Kidney (tissue), 13 donors: ENCODE measurements at regions not wholly inside any gene's neighbourhood (a gene's known extent, or its start where the extent isn't known, plus 50 kb on each side); places are given as distances from the start of the nearest gene placed in this dataset.

Experiments used
- DNase-seq, 5 donors: peaks; one replicate each; pipeline ENCODE4 v3.0.0-alpha.2; 2013 to 2020
- FAIRE-seq: peaks from 2 replicates; lab custom pipeline; 2012; peaks lifted over from hg19 to GRCh38; lab: Jason Lieb, UNC
- H3K27ac ChIP-seq, 2 donors: one replicate each; pipeline ENCODE4 v1.7.0; 2013; ENCODE audit warnings: low read depth in 2 of 2, low read length in 2 of 2, inconsistent platforms in 1 of 2
- H3K27me3 ChIP-seq: one replicate; pipeline ENCODE4 v1.7.1; 2013; ENCODE audit warnings: low read length, inconsistent platforms; ENCODE audit not compliant: control insufficient read depth, insufficient read depth
- H3K36me3 ChIP-seq, 3 donors: one replicate each; pipeline versions ENCODE4 v1.7.0 to v1.7.1; 2013; ENCODE audit warnings: low read length in 3 of 3, control low read depth in 1 of 3, inconsistent platforms in 1 of 3; ENCODE audit not compliant: insufficient read depth in 3 of 3, control insufficient read depth in 2 of 3
- H3K4me1 ChIP-seq, 3 donors: one replicate each; pipeline versions ENCODE4 v1.7.0 to v1.7.1; 2013; ENCODE audit warnings: low read length in 3 of 3, inconsistent platforms in 1 of 3, low read depth in 1 of 3; ENCODE audit not compliant: control insufficient read depth in 2 of 3, insufficient read depth in 2 of 3
- H3K4me3 ChIP-seq, 3 donors: one replicate each; pipeline versions ENCODE4 v1.7.0 to v1.8.1; 2013; ENCODE audit warnings: low read length in 3 of 3, control low read depth in 1 of 3, inconsistent platforms in 1 of 3
- H3K9ac ChIP-seq, 3 donors: one replicate each; pipeline versions ENCODE4 v1.7.0 to v1.7.1; 2013; ENCODE audit warnings: low read length in 3 of 3, control low read depth in 1 of 3, inconsistent platforms in 1 of 3
- H3K9me3 ChIP-seq, 3 donors: one replicate each; pipeline versions ENCODE4 v1.7.0 to v1.7.1; 2013; ENCODE audit warnings: low read length in 3 of 3, control low read depth in 1 of 3, inconsistent platforms in 1 of 3; ENCODE audit not compliant: control insufficient read depth in 2 of 3, insufficient read depth in 1 of 3
- CTCF ChIP-seq: IDR thresholded peaks from 3 replicates; pipeline ENCODE4 v1.5.1; 2012; ENCODE audit warnings: mild to moderate bottlenecking, moderate library complexity, borderline replicate concordance; ENCODE audit not compliant: insufficient read depth; ENCODE audit errors: extremely low read depth
- intact Hi-C: fragments of 100-400 bp; cut with DNase I; formaldehyde crosslinking; loops from one replicate; pipeline ENCODE4 v1.11.1; 2022
- donor health status: control.
- donor health status: control.
- donor health status: control.
- donor health status: control.
- donor health status: control.
- donor health status: DM: yes; HTN: yes; CAD: no.
- donor health status: Normal renal cell carcinoma (clear cell type).

GRCh38 chr16:73361061-73361460, 313.1 kb upstream of the ZFHX3 start:
- Histone ChIP-seq H3K9me3 (no peaks in the 10 kb centered on the region), H3K9ac (no peak overlapping the region), H3K4me1 (no peaks in the 10 kb centered on the region), H3K4me3 (no peak overlapping the region), H3K27ac (no peak overlapping the region), H3K27me3 (no peaks in the 10 kb centered on the region), H3K36me3 (no peaks in the 10 kb centered on the region)
- intact Hi-C loops: no loop called here
- no peak for TF ChIP-seq CTCF
- FAIRE-seq: no peak
- no peak for DNase-seq

GRCh38 chr16:73356401-73357079, 308.6 kb upstream of the ZFHX3 start:
- no peak for FAIRE-seq
- TF ChIP-seq CTCF: no peak

GRCh38 chr16:73355981-73356380, 308.1 kb upstream of the ZFHX3 start:
- no peak overlapping the region for H3K4me3 ChIP-seq
- FAIRE-seq: no peak
- no peaks in the 10 kb centered on the region for H3K4me1 ChIP-seq
- no peaks in the 10 kb centered on the region for H3K9me3 ChIP-seq
- H3K27ac ChIP-seq: no peak overlapping the region
- H3K36me3 ChIP-seq: no peaks in the 10 kb centered on the region
- H3K9ac ChIP-seq: no peak overlapping the region
- TF ChIP-seq CTCF: no peak
- DNase-seq: no peak
- intact Hi-C loops: no loop called here
- no peaks in the 10 kb centered on the region for H3K27me3 ChIP-seq

More at GRCh38 chr16:73356401-73357079, 308.6 kb upstream of the ZFHX3 start:
- DNase-seq: no peak
- Histone ChIP-seq H3K9me3 (no peaks in the 10 kb centered on the region), H3K4me3 (no peak overlapping the region), H3K27me3 (no peaks in the 10 kb centered on the region), H3K27ac (no peak overlapping the region), H3K36me3 (no peaks in the 10 kb centered on the region), H3K4me1 (no peaks in the 10 kb centered on the region), H3K9ac (no peak overlapping the region)
- intact Hi-C loops: no loop called here

GRCh38 chr16:73354434-73354833, 306.5 kb upstream of the ZFHX3 start:
- intact Hi-C loops: no loop called here
- Histone ChIP-seq H3K36me3 (no peaks in the 10 kb centered on the region), H3K9ac (no peak overlapping the region), H3K27me3 (no peaks in the 10 kb centered on the region), H3K9me3 (no peaks in the 10 kb centered on the region), H3K27ac (no peak overlapping the region), H3K4me3 (no peak overlapping the region), H3K4me1 (no peaks in the 10 kb centered on the region)
- TF ChIP-seq CTCF: no peak
- DNase-seq (no peak), FAIRE-seq (no peak)
